IMR-90 (cell line): ENCODE measurements at regions not wholly inside any gene's neighbourhood (a gene's known extent, or its start where the extent isn't known, plus 50 kb on each side); places are given as distances from the start of the nearest gene placed in this dataset.

Experiments used
- ATAC-seq: fragments of 200-7000 bp; cut with Tn5 transposase; 2 replicates; pipeline ENCODE4 v1.9.1; 2020; ENCODE audit warnings: low read depth, mild to moderate bottlenecking, moderate library complexity
- BruUV-seq: library from RNA; stranded (reverse); fragments of 400-500 nt; replicated peaks from 2 replicates; lab custom pipeline; 2021; lab: Mats Ljungman, UMichigan
- CTCF ChIA-PET: fragments of 300-600 bp; formaldehyde crosslinking; extraction: SDS; loops from one replicate; lab custom pipeline; 2021; ENCODE audit warnings: antibody characterized with exemption; lab: Yijun Ruan, JAX
- POLR2A ChIA-PET: fragments of 300-600 bp; sonication (Branson Sonifier 250); formaldehyde crosslinking; loops from one replicate; lab custom pipeline; 2022; ENCODE audit warnings: antibody characterized with exemption; ENCODE audit not compliant: unreplicated experiment; lab: Charles Lee
- DNase-seq: peaks from one replicate; pipeline ENCODE4 v3.0.0; 2013
- H2AFZ ChIP-seq: replicated peaks from 2 replicates; pipeline ENCODE3; 2013; ENCODE audit warnings: low read length, mild to moderate bottlenecking; ENCODE audit not compliant: poor library complexity
- H2AK5ac ChIP-seq: 2 replicates; pipeline ENCODE4 v1.6.1; 2013; ENCODE audit warnings: low read depth, low read length, inconsistent platforms
- H2AK9ac ChIP-seq: replicated peaks from 2 replicates; pipeline ENCODE3; 2013; ENCODE audit warnings: mild to moderate bottlenecking, low read depth, low read length, moderate library complexity; ENCODE audit not compliant: poor library complexity
- H2BK120ac ChIP-seq: 2 replicates; pipeline ENCODE4 v1.6.1; 2013; ENCODE audit warnings: low read depth, low read length, inconsistent platforms
- H2BK15ac ChIP-seq: 3 replicates; pipeline ENCODE4 v1.6.1; 2013; ENCODE audit warnings: low read depth, low read length, inconsistent platforms
- H2BK20ac ChIP-seq: 2 replicates; pipeline ENCODE4 v1.6.1; 2013; ENCODE audit warnings: low read depth, mild to moderate bottlenecking, inconsistent platforms, low read length, moderate library complexity
- H2BK5ac ChIP-seq: 2 replicates; pipeline ENCODE4 v1.6.1; 2013; ENCODE audit warnings: mild to moderate bottlenecking, low read depth, low read length, inconsistent platforms; ENCODE audit not compliant: poor library complexity, severe bottlenecking
- H3K14ac ChIP-seq: replicated peaks from 2 replicates; pipeline ENCODE4 v1.6.1; 2013; ENCODE audit warnings: low read depth, low read length, inconsistent platforms
- H3K18ac ChIP-seq: 2 replicates; pipeline ENCODE4 v1.6.1; 2013; ENCODE audit warnings: low read depth, low read length, control low read depth
- H3K23ac ChIP-seq: 2 replicates; pipeline ENCODE4 v1.6.1; 2013; ENCODE audit warnings: low read depth, low read length, inconsistent platforms
- H3K27ac ChIP-seq: 2 replicates; pipeline ENCODE4 v1.5.1; 2013; ENCODE audit warnings: mild to moderate bottlenecking, control low read depth, low read length; ENCODE audit not compliant: insufficient read depth
- H3K27me3 ChIP-seq: 2 replicates; pipeline ENCODE4 v1.6.1; 2013; ENCODE audit warnings: low read length; ENCODE audit not compliant: control insufficient read depth, insufficient read depth
- H3K36me3 ChIP-seq: 2 replicates; pipeline ENCODE4 v1.6.1; 2013; ENCODE audit warnings: low read length, mixed read lengths; ENCODE audit not compliant: control insufficient read depth, insufficient read depth
- H3K4ac ChIP-seq: 2 replicates; pipeline ENCODE4 v1.6.1; 2013; ENCODE audit warnings: low read depth, low read length, inconsistent platforms
- H3K4me1 ChIP-seq: 2 replicates; pipeline ENCODE4 v1.6.1; 2013; ENCODE audit warnings: low read length, mixed read lengths; ENCODE audit not compliant: control insufficient read depth, insufficient read depth
- H3K4me2 ChIP-seq: 2 replicates; pipeline ENCODE4 v1.6.1; 2013; ENCODE audit warnings: low read depth, mild to moderate bottlenecking, control low read depth, low read length, moderate library complexity
- H3K4me3 ChIP-seq: 2 replicates; pipeline ENCODE4 v1.5.1; 2013; ENCODE audit warnings: low read depth, mild to moderate bottlenecking, control low read depth, low read length, moderate library complexity; ENCODE audit not compliant: insufficient read depth
- H3K56ac ChIP-seq: 2 replicates; pipeline ENCODE4 v1.6.1; 2013; ENCODE audit warnings: low read length, inconsistent platforms; ENCODE audit not compliant: insufficient read depth; ENCODE audit errors: extremely low read depth
- H3K79me1 ChIP-seq, 2 experiments: 2 replicates each; pipeline ENCODE4 v1.6.1; 2013; ENCODE audit warnings: low read length in 2 of 2, inconsistent platforms in 1 of 2, low read depth in 1 of 2
- H3K9ac ChIP-seq: 2 replicates; pipeline ENCODE4 v1.6.1; 2013; ENCODE audit warnings: low read depth, low read length, control low read depth
- H3K9me1 ChIP-seq: 2 replicates; pipeline ENCODE4 v1.6.1; 2013; ENCODE audit warnings: low read length, inconsistent platforms; ENCODE audit not compliant: insufficient read depth
- H3K9me3 ChIP-seq: 2 replicates; pipeline ENCODE4 v1.6.1; 2013; ENCODE audit warnings: low read length; ENCODE audit not compliant: control insufficient read depth, insufficient read depth
- H4K20me1 ChIP-seq: 2 replicates; pipeline ENCODE4 v1.6.1; 2013; ENCODE audit warnings: low read length, inconsistent platforms; ENCODE audit not compliant: insufficient read depth
- H4K5ac ChIP-seq: 2 replicates; pipeline ENCODE4 v1.6.1; 2013; ENCODE audit warnings: mild to moderate bottlenecking, low read depth, low read length, control low read depth
- H4K8ac ChIP-seq, 2 experiments: 2 replicates each; pipeline ENCODE4 v1.6.1; 2013; ENCODE audit warnings: low read depth in 2 of 2, low read length in 2 of 2, control low read depth in 1 of 2, inconsistent platforms in 1 of 2
- H4K91ac ChIP-seq: 2 replicates; pipeline ENCODE4 v1.6.1; 2013; ENCODE audit warnings: low read depth, low read length, inconsistent platforms; ENCODE audit not compliant: insufficient read depth
- CEBPB ChIP-seq: IDR thresholded peaks from 2 replicates; pipeline ENCODE4 v1.6.1; 2012; ENCODE audit warnings: low read depth, low read length, improper control_type of control experiment
- CHD1 ChIP-seq: IDR thresholded peaks from 2 replicates; pipeline ENCODE4 v1.6.1; 2012; ENCODE audit warnings: low read depth, low read length, improper control_type of control experiment
- FOS ChIP-seq: fragments of 150-350 bp; IDR thresholded peaks from 2 replicates; pipeline ENCODE4 v1.6.1; 2016; ENCODE audit warnings: low read depth, low read length
- MAFK ChIP-seq: IDR thresholded peaks from 2 replicates; pipeline ENCODE4 v1.6.1; 2012; ENCODE audit warnings: low read depth, low read length, improper control_type of control experiment
- MXI1 ChIP-seq: IDR thresholded peaks from 2 replicates; pipeline ENCODE4 v1.6.1; 2012; ENCODE audit warnings: low read depth, mild to moderate bottlenecking, low read length, moderate library complexity, borderline replicate concordance
- NFE2L2 ChIP-seq: fragments of 150-350 bp; IDR thresholded peaks from 2 replicates; pipeline ENCODE4 v1.6.1; 2016; ENCODE audit warnings: low read depth, mild to moderate bottlenecking, low read length
- RCOR1 ChIP-seq: IDR thresholded peaks from 2 replicates; pipeline ENCODE4 v1.6.1; 2012; ENCODE audit warnings: mild to moderate bottlenecking, low read length, improper control_type of control experiment; ENCODE audit not compliant: insufficient replicate concordance
- SMC3 ChIP-seq: fragments of 150-350 bp; IDR thresholded peaks from 2 replicates; pipeline ENCODE4 v1.6.1; 2016; ENCODE audit warnings: low read depth, mild to moderate bottlenecking, antibody characterized with exemption, low read length, moderate library complexity
- WGBS, 2 experiments: methylation state at CpG; one replicate each; pipeline versions ENCODE4 v1.1.5 to v1.1.7; 2013; ENCODE audit warnings: missing lambda C conversion rate in 2 of 2; ENCODE audit not compliant: insufficient read length in 1 of 2; ENCODE audit errors: extremely low coverage in 2 of 2; 5-methylcytosine and 5-hydroxymethylcytosine counted together
- dilution Hi-C: fragments of 300-500 bp; cut with HindIII; formaldehyde crosslinking; loops from one replicate; pipeline ENCODE4 v1.14.3; 2018; ENCODE audit warnings: low sequenced_read_pairs; ENCODE audit not compliant: unreplicated experiment
- in situ Hi-C: fragments of 300-500 bp; cut with MboI; formaldehyde crosslinking; loops from 3 replicates; pipeline ENCODE4 v1.14.3; 2019; ENCODE audit warnings: low sequenced_read_pairs, inconsistent platforms, mixed read lengths
- intact Hi-C: fragments of 100-400 bp; cut with micrococcal nuclease; formaldehyde crosslinking; loops from 2 replicates; pipeline ENCODE4 v1.10.0; 2022

DNA sequence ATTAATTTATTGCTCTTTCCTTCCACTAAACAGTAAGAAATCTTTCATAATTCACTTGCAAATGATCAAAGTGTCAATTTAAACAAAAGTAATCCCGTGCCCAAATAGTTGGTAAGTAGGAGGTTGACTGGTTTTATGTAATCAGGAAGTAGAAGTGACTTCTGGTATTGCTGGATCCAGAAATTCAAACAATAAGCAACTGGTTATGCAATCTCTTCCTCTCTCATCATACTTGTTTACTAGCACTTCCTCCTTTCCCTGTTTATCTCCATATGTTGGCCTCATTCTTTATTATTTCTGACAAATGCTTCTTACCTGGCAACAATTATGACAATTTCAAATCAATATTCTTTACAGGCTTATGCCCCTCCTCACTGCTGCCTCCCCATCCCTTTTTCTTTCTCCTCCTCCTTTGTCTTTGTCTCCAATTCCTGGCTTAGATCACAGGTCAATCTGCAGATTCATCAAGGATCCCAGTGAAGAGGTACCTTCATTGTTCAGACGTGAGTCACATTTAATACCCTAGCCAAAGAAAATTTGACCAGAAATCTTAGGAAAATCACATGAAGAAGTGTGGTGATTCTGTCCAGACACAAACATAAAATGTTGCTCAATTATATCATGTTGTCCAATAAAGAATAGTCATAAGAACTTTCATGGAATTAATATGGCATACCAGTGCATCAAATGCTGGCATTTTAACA lies 323.2 kb upstream of the PCDH7 start:
- no peak overlapping the region for H3K56ac ChIP-seq
- no TSS peak for BruUV-seq

More for the DNA sequence above, 323.2 kb upstream of the PCDH7 start:
- dilution Hi-C loops = no loop called here
- ChIA-PET CTCF (no interaction called here), POLR2A (no interaction called here)
- in situ Hi-C loops = no loop called here
- no peak overlapping the region for H2AK9ac ChIP-seq
- H3K14ac ChIP-seq = no peak overlapping the region
- no peaks in the 10 kb centered on the region; the same call in 1 of the 2 replicates for H3K9me3 ChIP-seq
- no peaks in the 10 kb centered on the region for H4K20me1 ChIP-seq
- no peak overlapping the region for H2AFZ ChIP-seq
- H3K18ac ChIP-seq = no peak overlapping the region
- H4K5ac ChIP-seq = no peak overlapping the region
- no peak overlapping the region for H3K4ac ChIP-seq
- H3K27ac ChIP-seq = no peak overlapping the region
- H3K4me3 ChIP-seq = no peak overlapping the region
- no peak for TF ChIP-seq FOS
- no peak for TF ChIP-seq RCOR1
- no peak for TF ChIP-seq CEBPB
- TF ChIP-seq SMC3 = no peak
- no peak for TF ChIP-seq NFE2L2
- TF ChIP-seq MAFK = no peak
- TF ChIP-seq MXI1 = no peak
- no peak for TF ChIP-seq CHD1
- no peaks in the 10 kb centered on the region for H3K4me1 ChIP-seq
- H3K79me1 ChIP-seq = no peaks in the 10 kb centered on the region
- intact Hi-C loops = loop anchor here (10.0 kb wide), 1 partner anchor 902 kb away; no protein-coding TSS in a partner anchor
- H3K4me2 ChIP-seq = no peak overlapping the region
- no peak overlapping the region for H2BK15ac ChIP-seq
- no peaks in the 10 kb centered on the region for H3K9me1 ChIP-seq
- no peak overlapping the region for H2BK120ac ChIP-seq
- H3K9ac ChIP-seq = no peak overlapping the region
- H2AK5ac ChIP-seq = no peak overlapping the region
- no peak overlapping the region for H2BK5ac ChIP-seq
- no peaks in the 10 kb centered on the region for H3K36me3 ChIP-seq
- no peak overlapping the region for H4K8ac ChIP-seq
- H3K23ac ChIP-seq = no peak overlapping the region
- DNase-seq (peak; percentile 6), ATAC-seq (no peak)
- H3K27me3 ChIP-seq = no peaks in the 10 kb centered on the region
- WGBS, 2 experiments = no CpG with 5 or more reads among the region's 2 CpGs
- no peak overlapping the region for H2BK20ac ChIP-seq
- H4K91ac ChIP-seq = no peak overlapping the region
